Adrenal gland (tissue), 5 donors: ENCODE measurements at regions not wholly inside any gene's neighbourhood (a gene's known extent, or its start where the extent isn't known, plus 50 kb on each side); places are given as distances from the start of the nearest gene placed in this dataset.
"Not testable (repeated sequence)": the region's sequence is repeated elsewhere in the genome, so short reads cannot be mapped to it uniquely, and the experiment has no call there.

Experiments
- POLR2A ChIP-seq, 2 donors: fragments of 450-650 bp; IDR thresholded peaks; one replicate each; pipeline ENCODE4 v1.6.1; 2017; ENCODE audit warnings: antibody characterized with exemption in 2 of 2, mild to moderate bottlenecking in 2 of 2, moderate library complexity in 1 of 2
- TF ChIP-seq, protein P1 (sequence below), 6 experiments: fragments of 450-650 bp in 4 of 6; fragments of 200-600 bp in 2 of 6; sonication (generic) in 1 of 6; IDR thresholded peaks; 1 replicate in 5 of 6; 2 replicates in 1 of 6; pipeline versions ENCODE4 v1.5.1 to v1.8.0; 2016 to 2021; ENCODE audit warnings: antibody characterized with exemption in 6 of 6, mild to moderate bottlenecking in 2 of 6, moderate library complexity in 1 of 6
- donor health status: DM: no; HTN: no; CAD: no.

DNA sequence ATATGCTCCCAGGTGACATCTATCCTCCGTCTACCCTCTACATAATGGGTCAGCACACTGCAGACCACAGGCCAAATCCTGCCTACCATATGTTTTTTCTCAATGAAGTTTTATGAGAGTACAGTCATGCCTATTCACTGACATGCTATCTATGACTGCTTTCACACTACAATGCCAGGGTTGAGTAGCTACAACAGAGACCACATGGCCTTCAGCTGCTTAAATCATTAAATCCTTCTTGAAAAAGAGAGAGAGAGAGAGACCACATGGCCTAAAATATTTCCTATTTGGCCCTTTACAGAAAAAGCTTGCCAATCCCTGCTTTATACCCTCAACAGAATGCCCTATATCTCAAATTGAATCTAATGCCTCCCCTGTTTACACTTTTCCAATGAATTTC, 119.8 kb upstream of the CCDC180 start:
- TF ChIP-seq, protein P1, sequence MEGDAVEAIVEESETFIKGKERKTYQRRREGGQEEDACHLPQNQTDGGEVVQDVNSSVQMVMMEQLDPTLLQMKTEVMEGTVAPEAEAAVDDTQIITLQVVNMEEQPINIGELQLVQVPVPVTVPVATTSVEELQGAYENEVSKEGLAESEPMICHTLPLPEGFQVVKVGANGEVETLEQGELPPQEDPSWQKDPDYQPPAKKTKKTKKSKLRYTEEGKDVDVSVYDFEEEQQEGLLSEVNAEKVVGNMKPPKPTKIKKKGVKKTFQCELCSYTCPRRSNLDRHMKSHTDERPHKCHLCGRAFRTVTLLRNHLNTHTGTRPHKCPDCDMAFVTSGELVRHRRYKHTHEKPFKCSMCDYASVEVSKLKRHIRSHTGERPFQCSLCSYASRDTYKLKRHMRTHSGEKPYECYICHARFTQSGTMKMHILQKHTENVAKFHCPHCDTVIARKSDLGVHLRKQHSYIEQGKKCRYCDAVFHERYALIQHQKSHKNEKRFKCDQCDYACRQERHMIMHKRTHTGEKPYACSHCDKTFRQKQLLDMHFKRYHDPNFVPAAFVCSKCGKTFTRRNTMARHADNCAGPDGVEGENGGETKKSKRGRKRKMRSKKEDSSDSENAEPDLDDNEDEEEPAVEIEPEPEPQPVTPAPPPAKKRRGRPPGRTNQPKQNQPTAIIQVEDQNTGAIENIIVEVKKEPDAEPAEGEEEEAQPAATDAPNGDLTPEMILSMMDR (IDR thresholded peaks at IDR 0.05): not testable (repeated sequence)
- not testable (repeated sequence) for TF ChIP-seq POLR2A (IDR thresholded peaks at IDR 0.05)
